Mucosa of descending colon (tissue), 3 donors: ENCODE measurements at regions not wholly inside any gene's neighbourhood (a gene's known extent, or its start where the extent isn't known, plus 50 kb on each side); places are given as distances from the start of the nearest gene placed in this dataset.

Experiments
- ATAC-seq: fragments of 200-7000 bp; cut with Tn5 transposase; one replicate; pipeline ENCODE4 v1.9.1; 2020; ENCODE audit warnings: mild to moderate bottlenecking, moderate library complexity
- DNase-seq, 3 donors: peaks; one replicate each; pipeline ENCODE4 v3.0.0-alpha.2; 2020
- H3K36me3 ChIP-seq: fragments of 200-600 bp; one replicate; pipeline ENCODE4 v1.8.0; 2021; ENCODE audit warnings: low read depth, mild to moderate bottlenecking
- H3K4me1 ChIP-seq: fragments of 200-600 bp; one replicate; pipeline ENCODE4 v1.8.0; 2021; ENCODE audit warnings: low read depth, mild to moderate bottlenecking
- H3K4me3 ChIP-seq: fragments of 200-600 bp; one replicate; pipeline ENCODE4 v1.8.0; 2021; ENCODE audit warnings: mild to moderate bottlenecking
- H3K9me3 ChIP-seq: fragments of 200-600 bp; one replicate; pipeline ENCODE4 v1.8.0; 2021; ENCODE audit warnings: mild to moderate bottlenecking
- intact Hi-C, 2 donors: fragments of 100-400 bp; cut with DNase I in 1 of 2; cut with micrococcal nuclease in 1 of 2; formaldehyde crosslinking; loops; one replicate each; pipeline versions ENCODE4 v1.11.0 to v1.11.1; 2022; cut with DNase I, micrococcal nuclease
- TF ChIP-seq, protein P1 (sequence below): fragments of 200-600 bp; IDR thresholded peaks from one replicate; pipeline ENCODE4 v1.8.0; 2022; ENCODE audit warnings: antibody characterized with exemption, mild to moderate bottlenecking
- donor health status: DM: no; HTN: no; CAD: no; lungs with moderate emphysema.
- donor health status: DM: no; HTN: no; CAD: no.
- donor health status: DM: no; HTN: yes; CAD: no.

DNA sequence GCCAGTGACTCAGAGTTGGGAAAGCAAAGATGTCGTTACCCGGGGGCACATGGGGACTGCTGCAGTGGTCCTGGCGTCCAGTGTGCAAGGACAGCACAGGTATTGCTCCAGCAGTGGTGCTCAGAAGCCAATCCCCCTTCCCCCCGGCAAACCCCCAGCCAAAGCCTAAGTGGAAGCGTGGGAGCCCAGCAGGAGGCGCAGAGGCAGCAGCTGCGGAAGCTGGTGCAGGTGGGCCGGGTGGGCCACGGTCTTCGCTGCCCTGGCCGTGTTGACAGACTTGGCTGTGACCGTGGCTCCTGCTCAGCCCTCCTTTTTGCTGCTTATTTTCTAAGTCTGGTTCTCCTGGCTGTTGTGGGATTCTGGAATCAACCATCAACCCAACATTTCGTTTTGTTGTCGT, 369.8 kb upstream of the ST6GAL2 start:
- H3K36me3 ChIP-seq: no peaks in the 10 kb centered on the region
- TF ChIP-seq, protein P1, sequence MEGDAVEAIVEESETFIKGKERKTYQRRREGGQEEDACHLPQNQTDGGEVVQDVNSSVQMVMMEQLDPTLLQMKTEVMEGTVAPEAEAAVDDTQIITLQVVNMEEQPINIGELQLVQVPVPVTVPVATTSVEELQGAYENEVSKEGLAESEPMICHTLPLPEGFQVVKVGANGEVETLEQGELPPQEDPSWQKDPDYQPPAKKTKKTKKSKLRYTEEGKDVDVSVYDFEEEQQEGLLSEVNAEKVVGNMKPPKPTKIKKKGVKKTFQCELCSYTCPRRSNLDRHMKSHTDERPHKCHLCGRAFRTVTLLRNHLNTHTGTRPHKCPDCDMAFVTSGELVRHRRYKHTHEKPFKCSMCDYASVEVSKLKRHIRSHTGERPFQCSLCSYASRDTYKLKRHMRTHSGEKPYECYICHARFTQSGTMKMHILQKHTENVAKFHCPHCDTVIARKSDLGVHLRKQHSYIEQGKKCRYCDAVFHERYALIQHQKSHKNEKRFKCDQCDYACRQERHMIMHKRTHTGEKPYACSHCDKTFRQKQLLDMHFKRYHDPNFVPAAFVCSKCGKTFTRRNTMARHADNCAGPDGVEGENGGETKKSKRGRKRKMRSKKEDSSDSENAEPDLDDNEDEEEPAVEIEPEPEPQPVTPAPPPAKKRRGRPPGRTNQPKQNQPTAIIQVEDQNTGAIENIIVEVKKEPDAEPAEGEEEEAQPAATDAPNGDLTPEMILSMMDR: no peak
- H3K4me3 ChIP-seq: no peak overlapping the region
- intact Hi-C loops: no loop called here
- ATAC-seq (no peak), DNase-seq (no peak)
- H3K9me3 ChIP-seq: no peaks in the 10 kb centered on the region
- no peaks in the 10 kb centered on the region for H3K4me1 ChIP-seq

GRCh38 chr2:107258531-107259407, 372.8 kb upstream of the ST6GAL2 start:
- TF ChIP-seq, protein P1: no peak
- DNase-seq: no peak
- no peaks in the 10 kb centered on the region for H3K4me1 ChIP-seq
- no peak overlapping the region for H3K4me3 ChIP-seq
- intact Hi-C loops: no loop called here
- H3K36me3 ChIP-seq: no peaks in the 10 kb centered on the region
- no peaks in the 10 kb centered on the region for H3K9me3 ChIP-seq
- ATAC-seq: no peak

DNA sequence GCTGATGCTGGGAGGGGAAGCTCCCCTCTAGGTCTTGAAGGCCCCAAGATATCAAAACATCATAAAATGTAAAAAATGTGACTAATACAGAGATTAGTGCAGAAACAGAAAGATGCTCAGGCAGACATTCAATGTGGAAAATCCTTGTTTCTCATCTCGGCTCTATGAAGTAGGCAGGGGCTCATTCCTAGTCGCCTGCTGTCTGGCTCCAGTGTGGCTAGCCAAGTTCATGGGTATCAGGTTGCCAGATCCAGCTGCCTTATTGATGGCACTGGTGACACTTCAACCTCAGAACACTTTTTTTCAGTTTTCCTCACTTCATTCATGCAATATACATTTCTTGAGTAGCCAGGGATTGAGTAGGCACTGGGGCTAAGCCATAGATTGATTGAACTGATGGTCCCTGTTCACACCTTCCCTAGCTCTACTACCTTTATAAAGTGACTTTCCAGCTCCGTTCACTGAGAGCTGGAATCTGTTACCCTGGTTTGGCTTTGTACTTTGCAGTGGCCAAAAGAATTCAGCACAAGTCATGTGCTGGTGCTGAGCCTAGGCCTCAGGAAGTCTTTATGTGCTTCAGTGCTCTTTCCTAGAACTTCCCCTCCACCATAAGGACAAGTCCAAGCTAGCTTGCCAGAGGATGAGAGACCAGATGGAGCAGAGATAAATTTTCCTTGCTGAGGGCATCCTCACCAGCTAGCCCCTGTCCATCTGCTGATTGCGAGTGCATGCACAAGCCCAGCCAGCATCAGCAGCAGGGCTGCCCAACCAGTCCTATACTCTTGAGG, 373.6 kb upstream of the ST6GAL2 start:
- Histone ChIP-seq H3K4me1 (no peaks in the 10 kb centered on the region), H3K4me3 (no peak overlapping the region), H3K36me3 (no peaks in the 10 kb centered on the region), H3K9me3 (no peaks in the 10 kb centered on the region)
- no peak for ATAC-seq
- intact Hi-C loops: no loop called here
- DNase-seq: no peak
- TF ChIP-seq, protein P1: no peak

DNA sequence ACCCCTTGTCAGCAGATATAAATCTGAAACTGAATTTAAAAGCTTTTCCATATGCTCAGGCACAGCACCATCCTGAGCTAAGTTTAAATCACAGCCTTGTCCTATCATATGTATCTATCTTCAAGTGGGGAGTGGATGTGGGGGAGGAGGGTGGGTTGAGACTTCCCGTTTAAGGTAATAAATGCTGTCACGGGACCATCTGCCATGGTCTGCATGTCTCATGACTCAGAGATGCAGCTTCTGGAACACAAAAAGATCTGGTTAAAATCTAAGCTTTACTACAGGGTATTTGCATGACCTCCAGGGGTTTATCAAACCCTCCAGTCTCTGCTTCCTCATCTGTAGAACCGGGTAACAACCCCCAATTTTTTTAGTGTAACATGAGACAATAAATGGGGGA, 377.7 kb upstream of the ST6GAL2 start:
- ATAC-seq (no peak), DNase-seq (no peak)
- Histone ChIP-seq H3K36me3 (no peaks in the 10 kb centered on the region), H3K9me3 (no peaks in the 10 kb centered on the region), H3K4me3 (no peak overlapping the region), H3K4me1 (no peaks in the 10 kb centered on the region)
- intact Hi-C loops: no loop called here
- TF ChIP-seq, protein P1: no peak

DNA sequence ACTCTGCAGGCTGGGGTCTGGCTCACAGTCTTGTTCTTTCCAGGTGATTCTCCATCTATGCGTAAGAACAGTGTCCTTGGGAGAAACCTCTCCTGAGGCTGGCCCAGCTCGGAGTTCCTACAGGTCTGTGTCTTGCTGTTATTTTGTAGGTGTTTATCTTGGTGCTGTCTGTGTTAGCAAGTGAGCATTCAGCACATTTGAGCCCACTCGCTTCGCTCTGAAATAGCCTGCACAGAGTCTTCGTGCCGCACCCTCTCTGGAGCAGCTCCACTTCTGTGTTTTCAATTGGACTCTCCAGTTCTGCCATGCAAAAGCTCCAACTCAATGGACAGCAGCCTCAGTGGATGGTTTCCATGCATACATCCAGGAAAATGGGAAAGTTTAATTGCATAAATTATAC, 378.2 kb upstream of the ST6GAL2 start:
- no peak overlapping the region for H3K4me3 ChIP-seq
- no peaks in the 10 kb centered on the region for H3K36me3 ChIP-seq
- ATAC-seq (no peak), DNase-seq (no peak)
- H3K9me3 ChIP-seq: no peaks in the 10 kb centered on the region
- no peaks in the 10 kb centered on the region for H3K4me1 ChIP-seq
- TF ChIP-seq, protein P1: no peak
- intact Hi-C loops: no loop called here
